ENCODE measurements at regions not wholly inside any gene's neighbourhood (a gene's known extent, or its start where the extent isn't known, plus 50 kb on each side); places are given as distances from the start of the nearest gene placed in this dataset.
"Not testable (repeated sequence)": the region's sequence is repeated elsewhere in the genome, so short reads cannot be mapped to it uniquely, and the experiment has no call there.

- TF ChIP-seq, protein P1, sequence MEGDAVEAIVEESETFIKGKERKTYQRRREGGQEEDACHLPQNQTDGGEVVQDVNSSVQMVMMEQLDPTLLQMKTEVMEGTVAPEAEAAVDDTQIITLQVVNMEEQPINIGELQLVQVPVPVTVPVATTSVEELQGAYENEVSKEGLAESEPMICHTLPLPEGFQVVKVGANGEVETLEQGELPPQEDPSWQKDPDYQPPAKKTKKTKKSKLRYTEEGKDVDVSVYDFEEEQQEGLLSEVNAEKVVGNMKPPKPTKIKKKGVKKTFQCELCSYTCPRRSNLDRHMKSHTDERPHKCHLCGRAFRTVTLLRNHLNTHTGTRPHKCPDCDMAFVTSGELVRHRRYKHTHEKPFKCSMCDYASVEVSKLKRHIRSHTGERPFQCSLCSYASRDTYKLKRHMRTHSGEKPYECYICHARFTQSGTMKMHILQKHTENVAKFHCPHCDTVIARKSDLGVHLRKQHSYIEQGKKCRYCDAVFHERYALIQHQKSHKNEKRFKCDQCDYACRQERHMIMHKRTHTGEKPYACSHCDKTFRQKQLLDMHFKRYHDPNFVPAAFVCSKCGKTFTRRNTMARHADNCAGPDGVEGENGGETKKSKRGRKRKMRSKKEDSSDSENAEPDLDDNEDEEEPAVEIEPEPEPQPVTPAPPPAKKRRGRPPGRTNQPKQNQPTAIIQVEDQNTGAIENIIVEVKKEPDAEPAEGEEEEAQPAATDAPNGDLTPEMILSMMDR (conservative IDR thresholded peaks at IDR 0.05): not testable (repeated sequence)
- not testable (repeated sequence) for TF ChIP-seq EZH2 (IDR thresholded peaks at IDR 0.05; ENCODE audit: low read depth)
Observed at GRCh38 chr4:8990341-8990740, 118.7 kb upstream of the HMX1 start.
